Panc1 (cell line): ENCODE measurements at regions not wholly inside any gene's neighbourhood (a gene's known extent, or its start where the extent isn't known, plus 50 kb on each side); places are given as distances from the start of the nearest gene placed in this dataset.

Experiments
- ATAC-seq: fragments of 200-7000 bp; cut with Tn5 transposase; 2 replicates; pipeline ENCODE4 v1.9.1; 2020; ENCODE audit warnings: mild to moderate bottlenecking, moderate library complexity
- BruUV-seq: library from RNA; stranded (reverse); fragments of 400-500 nt; replicated peaks from 2 replicates; lab custom pipeline; 2021; lab: Mats Ljungman, UMichigan
- CTCF ChIA-PET: fragments of 300-600 bp; sonication (Branson Sonifier 250); formaldehyde crosslinking; loops from one replicate; lab custom pipeline; 2022; ENCODE audit warnings: antibody characterized with exemption; lab: Charles Lee
- POLR2A ChIA-PET: fragments of 300-600 bp; sonication (Branson Sonifier 250); formaldehyde crosslinking; loops from one replicate; lab custom pipeline; 2022; ENCODE audit warnings: antibody characterized with exemption; lab: Charles Lee
- DNase-seq: peaks from one replicate; pipeline ENCODE4 v3.0.0-alpha.2; 2010; ENCODE audit warnings: low read depth, low spot score
- H3K27ac ChIP-seq: 2 replicates; pipeline ENCODE4 v1.5.1; 2011; ENCODE audit warnings: mild to moderate bottlenecking, low read length, inconsistent platforms
- H3K27me3 ChIP-seq: fragments of 200-500 bp; sonication (Bioruptor generic); 2 replicates; pipeline ENCODE4 v1.6.0; 2014; ENCODE audit warnings: low read length, inconsistent platforms; ENCODE audit not compliant: control insufficient read depth, insufficient read depth
- H3K36me3 ChIP-seq: fragments of 200-500 bp; sonication (Bioruptor generic); 2 replicates; pipeline ENCODE4 v1.5.1; 2014; ENCODE audit warnings: inconsistent platforms, mild to moderate bottlenecking, low read length, moderate library complexity; ENCODE audit not compliant: control insufficient read depth, insufficient read depth
- H3K4me1 ChIP-seq: 2 replicates; pipeline ENCODE4 v1.5.1; 2011; ENCODE audit warnings: inconsistent platforms, mild to moderate bottlenecking, low read length, moderate library complexity; ENCODE audit not compliant: control insufficient read depth, insufficient read depth
- H3K4me3 ChIP-seq, 2 experiments: 2 replicates each; pipeline ENCODE4 v1.5.1; 2011 to 2012; ENCODE audit warnings: low read depth in 2 of 2, low read length in 2 of 2, mild to moderate bottlenecking in 2 of 2, inconsistent platforms in 1 of 2, moderate library complexity in 1 of 2
- H3K9me3 ChIP-seq: fragments of 200-500 bp; sonication (Bioruptor generic); 2 replicates; pipeline ENCODE4 v1.5.1; 2014; ENCODE audit warnings: low read depth, mild to moderate bottlenecking, inconsistent platforms, low read length, moderate library complexity; ENCODE audit not compliant: control insufficient read depth, insufficient read depth
- CTCF ChIP-seq: fragments of 450-650 bp; IDR thresholded peaks from 2 replicates; pipeline ENCODE4 v1.5.1; 2017; ENCODE audit warnings: mild to moderate bottlenecking
- POLR2AphosphoS5 ChIP-seq: IDR thresholded peaks from 2 replicates; pipeline ENCODE4 v1.6.1; 2012; ENCODE audit warnings: mild to moderate bottlenecking, low read depth, low read length, moderate library complexity
- REST ChIP-seq, 2 experiments: IDR thresholded peaks; 2 replicates each; pipeline ENCODE4 v1.6.1; 2011 to 2012; ENCODE audit warnings: low read depth in 2 of 2, control low read depth in 1 of 2, low read length in 1 of 2, mild to moderate bottlenecking in 1 of 2, moderate library complexity in 1 of 2; ENCODE audit not compliant: insufficient read depth in 1 of 2
- SIN3A ChIP-seq: IDR thresholded peaks from 2 replicates; pipeline ENCODE4 v1.6.1; 2012; ENCODE audit warnings: low read depth, mild to moderate bottlenecking, low read length, moderate library complexity, borderline replicate concordance; ENCODE audit not compliant: insufficient read depth
- TCF7L2 ChIP-seq: IDR thresholded peaks from 2 replicates; pipeline ENCODE4 v1.6.1; 2011; ENCODE audit warnings: mild to moderate bottlenecking, low read depth, low read length, inconsistent platforms
- in situ Hi-C: cut with HindIII; loops from 2 replicates; pipeline ENCODE4 v1.10.0; 2016; ENCODE audit warnings: low sequenced_read_pairs, low pct_unique_long_range_greater_than_20kb
- intact Hi-C: fragments of 100-400 bp; cut with micrococcal nuclease; formaldehyde crosslinking; loops from one replicate; pipeline ENCODE4 v1.10.0; 2022; ENCODE audit not compliant: unreplicated experiment

- no peak overlapping the region for H3K4me3 ChIP-seq
- H3K27ac ChIP-seq: no peak overlapping the region
- no peaks in the 10 kb centered on the region for H3K36me3 ChIP-seq
- TF ChIP-seq TCF7L2: no peak
- no peak for TF ChIP-seq SIN3A
- TF ChIP-seq POLR2AphosphoS5: no peak
- TF ChIP-seq CTCF: no peak
- no peak for TF ChIP-seq REST (IDR thresholded peaks at IDR 0.05; ENCODE audit: insufficient read depth in 1 of 2, low read depth in 2 of 2, low read length in 1 of 2)
- H3K27me3 ChIP-seq: no peaks in the 10 kb centered on the region
- POLR2A ChIA-PET: no interaction called here
- in situ Hi-C loops (no loop called here), intact Hi-C loops (no loop called here)
- no peaks in the 10 kb centered on the region for H3K9me3 ChIP-seq
- no TSS peak for BruUV-seq
- ATAC-seq (no peak), DNase-seq (no peak)
- no peaks in the 10 kb centered on the region for H3K4me1 ChIP-seq
- CTCF ChIA-PET: no interaction called here
Observed at GRCh38 chr3:181458857-181459256, 252.9 kb upstream of the SOX2 start.

- BruUV-seq: no TSS peak
- no peak for TF ChIP-seq POLR2AphosphoS5
- TF ChIP-seq TCF7L2: no peak
- no peak for TF ChIP-seq REST (IDR thresholded peaks at IDR 0.05; ENCODE audit: insufficient read depth in 1 of 2, low read depth in 2 of 2, low read length in 1 of 2)
- TF ChIP-seq SIN3A: no peak
- no peak for TF ChIP-seq CTCF
- no peaks in the 10 kb centered on the region for H3K27me3 ChIP-seq
- ChIA-PET CTCF (no interaction called here), POLR2A (no interaction called here)
- no peak overlapping the region for H3K4me3 ChIP-seq
- H3K4me1 ChIP-seq: no peaks in the 10 kb centered on the region
- no peaks in the 10 kb centered on the region for H3K9me3 ChIP-seq
- ATAC-seq (no peak), DNase-seq (no peak)
- no peaks in the 10 kb centered on the region for H3K36me3 ChIP-seq
- in situ Hi-C loops (no loop called here), intact Hi-C loops (no loop called here)
- no peak overlapping the region for H3K27ac ChIP-seq
Observed at GRCh38 chr3:181457756-181458155, 254.0 kb upstream of the SOX2 start.
